ENCODE measurements at regions not wholly inside any gene's neighbourhood (a gene's known extent, or its start where the extent isn't known, plus 50 kb on each side); places are given as distances from the start of the nearest gene placed in this dataset.
A peak's percentile ranks its signal among the peaks of the same experiment; 100 is the strongest.
"Not testable (repeated sequence)": the region's sequence is repeated elsewhere in the genome, so short reads cannot be mapped to it uniquely, and the experiment has no call there.

GRCh38 chr1:145553795-145554194 is 54.0 kb upstream of the GPR89A start:
- DNase-seq (ENCODE audit: extremely low read depth, low read depth): not testable (repeated sequence)

- no peak for TF ChIP-seq CTCF (IDR thresholded peaks at IDR 0.05; ENCODE audit: low read depth, low read length)
- no peak for DNase-seq (ENCODE audit: extremely low read depth, low read depth)
Measured at GRCh38 chr1:145545055-145545454, 62.7 kb upstream of the GPR89A start.

- DNase-seq (ENCODE audit: extremely low read depth, low read depth): not testable (repeated sequence)
Measured at GRCh38 chr1:145541685-145542084, 66.1 kb upstream of the GPR89A start.

GRCh38 chr1:145541246-145541645 is 66.5 kb upstream of the GPR89A start:
- not testable (repeated sequence) for DNase-seq (ENCODE audit: extremely low read depth, low read depth)

GRCh38 chr1:145538118-145538882 is 69.5 kb upstream of the GPR89A start:
- DNase-seq (ENCODE audit: extremely low read depth, low read depth): peak; percentile 52

- not testable (repeated sequence) for DNase-seq (ENCODE audit: extremely low read depth, low read depth)
Measured at GRCh38 chr1:145537003-145537402, 70.8 kb upstream of the GPR89A start.

- not testable (repeated sequence) for DNase-seq (ENCODE audit: extremely low read depth, low read depth)
Measured at GRCh38 chr1:145535461-145535860, 72.3 kb upstream of the GPR89A start.

GRCh38 chr1:145528068-145528564 is 79.7 kb upstream of the GPR89A start:
- not testable (repeated sequence) for DNase-seq (ENCODE audit: extremely low read depth, low read depth)

GRCh38 chr1:145520159-145520558 is 87.6 kb upstream of the GPR89A start:
- not testable (repeated sequence) for DNase-seq (ENCODE audit: extremely low read depth, low read depth)

- DNase-seq (ENCODE audit: extremely low read depth, low read depth): not testable (repeated sequence)
Measured at GRCh38 chr1:145519302-145519701, 88.5 kb upstream of the GPR89A start.

GRCh38 chr1:145513017-145513416 is 87.6 kb upstream of the NBPF20 start:
- DNase-seq (ENCODE audit: extremely low read depth, low read depth): not testable (repeated sequence)

- not testable (repeated sequence) for DNase-seq (ENCODE audit: extremely low read depth, low read depth)
Measured at GRCh38 chr1:145508053-145508452, 82.7 kb upstream of the NBPF20 start.

- DNase-seq (ENCODE audit: extremely low read depth, low read depth): not testable (repeated sequence)
Measured at GRCh38 chr1:145505663-145506647, 80.6 kb upstream of the NBPF20 start.

- not testable (repeated sequence) for DNase-seq (ENCODE audit: extremely low read depth, low read depth)
Measured at GRCh38 chr1:145504834-145505413, 79.5 kb upstream of the NBPF20 start.

- not testable (repeated sequence) for DNase-seq (ENCODE audit: extremely low read depth, low read depth)
Measured at GRCh38 chr1:145504310-145504709, 78.9 kb upstream of the NBPF20 start.

- not testable (repeated sequence) for DNase-seq (ENCODE audit: extremely low read depth, low read depth)
Measured at GRCh38 chr1:145500251-145500650, 74.8 kb upstream of the NBPF20 start.

GRCh38 chr1:145495077-145495871 is 69.9 kb upstream of the NBPF20 start:
- not testable (repeated sequence) for DNase-seq (ENCODE audit: extremely low read depth, low read depth)

- DNase-seq (ENCODE audit: extremely low read depth, low read depth): not testable (repeated sequence)
Measured at GRCh38 chr1:145488193-145488933, 63.0 kb upstream of the NBPF20 start.
